Thyroid gland (tissue), 4 donors: ENCODE measurements at regions not wholly inside any gene's neighbourhood (a gene's known extent, or its start where the extent isn't known, plus 50 kb on each side); places are given as distances from the start of the nearest gene placed in this dataset.
"Not testable (repeated sequence)": the region's sequence is repeated elsewhere in the genome, so short reads cannot be mapped to it uniquely, and the experiment has no call there.

Source experiments
- DNase-seq, 2 donors: peaks; one replicate each; pipeline ENCODE4 v3.0.0-alpha.2; 2019
- H3K27ac ChIP-seq, 3 donors: fragments of 200-600 bp; sonication (generic); 1 replicate in 2 of 3; 2 replicates in 1 of 3; pipeline ENCODE4 v1.5.1; 2016 to 2019; ENCODE audit warnings: mild to moderate bottlenecking in 1 of 3, moderate library complexity in 1 of 3
- H3K27me3 ChIP-seq: fragments of 200-600 bp; sonication (generic); one replicate; pipeline ENCODE4 v1.5.1; 2019
- H3K36me3 ChIP-seq, 2 donors: fragments of 200-600 bp; sonication (generic); one replicate each; pipeline ENCODE4 v1.5.1; 2016 to 2019
- H3K4me1 ChIP-seq, 2 donors: fragments of 200-600 bp; sonication (generic); one replicate each; pipeline ENCODE4 v1.5.1; 2017 to 2019
- H3K4me3 ChIP-seq, 3 donors: fragments of 200-600 bp; sonication (generic); replicated peaks in 1 of 3; 1 replicate in 2 of 3; 2 replicates in 1 of 3; pipeline ENCODE4 v1.5.1; 2016; ENCODE audit warnings: mild to moderate bottlenecking in 1 of 3
- H3K9me3 ChIP-seq: fragments of 200-600 bp; sonication (generic); one replicate; pipeline ENCODE4 v1.5.1; 2017
- POLR2A ChIP-seq, 2 donors: fragments of 450-650 bp; IDR thresholded peaks; one replicate each; pipeline ENCODE4 v1.6.1; 2017; ENCODE audit warnings: antibody characterized with exemption in 2 of 2, mild to moderate bottlenecking in 2 of 2, moderate library complexity in 1 of 2
- WGBS, 2 donors: methylation state at CpG; one replicate each; pipeline ENCODE4 v1.1.5; 2017; 5-methylcytosine and 5-hydroxymethylcytosine counted together
- intact Hi-C: fragments of 100-400 bp; cut with DNase I; formaldehyde crosslinking; loops from one replicate; pipeline ENCODE4 v1.15.1; 2023
- TF ChIP-seq, protein P1 (sequence below), 6 experiments: fragments of 200-600 bp in 3 of 6; fragments of 450-650 bp in 3 of 6; sonication (generic) in 3 of 6; IDR thresholded peaks; one replicate each; pipeline ENCODE4 v1.5.1; 2016 to 2019; ENCODE audit warnings: antibody characterized with exemption in 6 of 6, mild to moderate bottlenecking in 2 of 6, inconsistent platforms in 1 of 6, moderate library complexity in 1 of 6

DNA sequence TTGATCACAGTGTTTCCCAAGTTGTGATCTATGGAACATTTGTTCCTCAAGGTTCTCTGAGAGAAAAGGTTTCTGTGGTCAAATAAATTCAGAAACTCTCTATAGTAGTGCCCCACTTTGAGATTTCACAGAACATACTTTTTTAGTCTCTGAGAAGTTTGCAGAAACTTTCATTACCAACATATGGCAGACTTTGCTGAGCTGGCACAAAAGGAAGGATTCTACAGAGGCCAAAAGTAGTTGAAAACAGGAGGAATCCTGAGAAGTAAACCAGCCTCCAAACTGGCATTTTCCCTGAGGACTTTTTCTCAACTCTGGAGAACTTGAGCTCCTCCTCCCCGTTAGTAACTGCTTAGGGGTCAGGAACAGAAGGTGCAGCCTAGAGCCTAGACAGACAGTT lies 117.8 kb upstream of the ESX1 start:
- Histone ChIP-seq H3K9me3 (no peaks in the 10 kb centered on the region), H3K27me3 (peaks cover 4% of the 10 kb centered on the region), H3K36me3 (no peaks in the 10 kb centered on the region), H3K4me1 (no peaks in the 10 kb centered on the region), H3K4me3 (no peak overlapping the region), H3K27ac (no peak overlapping the region)
- intact Hi-C loops: no loop called here
- WGBS, 2 donors: 36 to 67% methylated on average over 1 of the region's 1 CpG
- no peak for DNase-seq
- TF ChIP-seq, protein P1, sequence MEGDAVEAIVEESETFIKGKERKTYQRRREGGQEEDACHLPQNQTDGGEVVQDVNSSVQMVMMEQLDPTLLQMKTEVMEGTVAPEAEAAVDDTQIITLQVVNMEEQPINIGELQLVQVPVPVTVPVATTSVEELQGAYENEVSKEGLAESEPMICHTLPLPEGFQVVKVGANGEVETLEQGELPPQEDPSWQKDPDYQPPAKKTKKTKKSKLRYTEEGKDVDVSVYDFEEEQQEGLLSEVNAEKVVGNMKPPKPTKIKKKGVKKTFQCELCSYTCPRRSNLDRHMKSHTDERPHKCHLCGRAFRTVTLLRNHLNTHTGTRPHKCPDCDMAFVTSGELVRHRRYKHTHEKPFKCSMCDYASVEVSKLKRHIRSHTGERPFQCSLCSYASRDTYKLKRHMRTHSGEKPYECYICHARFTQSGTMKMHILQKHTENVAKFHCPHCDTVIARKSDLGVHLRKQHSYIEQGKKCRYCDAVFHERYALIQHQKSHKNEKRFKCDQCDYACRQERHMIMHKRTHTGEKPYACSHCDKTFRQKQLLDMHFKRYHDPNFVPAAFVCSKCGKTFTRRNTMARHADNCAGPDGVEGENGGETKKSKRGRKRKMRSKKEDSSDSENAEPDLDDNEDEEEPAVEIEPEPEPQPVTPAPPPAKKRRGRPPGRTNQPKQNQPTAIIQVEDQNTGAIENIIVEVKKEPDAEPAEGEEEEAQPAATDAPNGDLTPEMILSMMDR (IDR thresholded peaks at IDR 0.05): no peak
- no peak for TF ChIP-seq POLR2A (IDR thresholded peaks at IDR 0.05)

DNA sequence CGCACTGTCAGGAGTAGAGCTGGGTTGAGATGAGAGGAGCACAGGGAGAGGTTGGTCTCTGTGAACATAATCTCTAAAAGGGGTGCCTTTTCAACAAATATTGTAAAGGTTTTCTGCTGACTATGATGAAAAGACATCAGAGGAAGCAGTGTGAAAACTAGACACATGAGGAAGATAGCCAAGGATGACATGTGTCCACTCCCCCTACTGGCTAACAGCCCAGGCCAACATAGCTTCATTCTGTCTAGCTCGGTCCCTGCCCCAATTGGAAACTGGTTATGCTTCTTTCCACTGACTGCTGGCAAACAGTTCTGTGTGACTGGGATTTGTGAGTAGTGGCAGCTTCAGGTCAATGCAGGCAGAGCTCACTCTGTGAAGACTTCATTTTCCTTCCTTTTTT lies 115.4 kb upstream of the ESX1 start:
- no peak for TF ChIP-seq POLR2A (IDR thresholded peaks at IDR 0.05)
- TF ChIP-seq, protein P1 (IDR thresholded peaks at IDR 0.05): no peak
- H3K9me3 ChIP-seq: no peaks in the 10 kb centered on the region
- H3K4me3 ChIP-seq: no peak overlapping the region
- WGBS, 2 donors: 46 to 57% methylated on average over 2 of the region's 2 CpGs
- DNase-seq: peak; percentile 1 to 2
- intact Hi-C loops: no loop called here
- H3K27me3 ChIP-seq: peaks cover 4% of the 10 kb centered on the region
- no peak overlapping the region for H3K27ac ChIP-seq
- H3K36me3 ChIP-seq: no peaks in the 10 kb centered on the region
- H3K4me1 ChIP-seq: no peaks in the 10 kb centered on the region

DNA sequence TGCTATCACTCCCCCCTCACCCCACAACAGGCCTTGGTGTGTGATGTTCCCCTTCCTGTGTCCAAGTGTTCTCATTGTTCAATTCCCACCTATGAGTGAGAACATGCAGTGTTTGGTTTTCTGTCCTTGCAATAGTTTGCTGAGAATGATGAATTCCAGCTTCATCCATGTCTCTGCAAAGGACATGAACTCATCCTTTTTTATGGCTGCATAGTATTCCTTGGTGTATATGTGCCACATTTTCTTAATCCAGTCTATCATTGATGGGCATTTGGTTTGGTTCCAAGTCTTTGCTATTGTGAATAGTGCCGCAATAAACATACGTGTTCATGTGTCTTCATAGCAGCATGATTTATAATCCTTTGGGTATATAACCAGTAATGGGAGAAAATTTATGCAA lies 106.0 kb upstream of the ESX1 start:
- H3K27me3 ChIP-seq, H3K36me3 ChIP-seq, DNase-seq, H3K4me3 ChIP-seq, intact Hi-C loops, H3K4me1 ChIP-seq, H3K9me3 ChIP-seq, H3K27ac ChIP-seq: not testable (repeated sequence)
- 88 to 100% methylated on average over 2 of the region's 2 CpGs for WGBS, 2 donors

DNA sequence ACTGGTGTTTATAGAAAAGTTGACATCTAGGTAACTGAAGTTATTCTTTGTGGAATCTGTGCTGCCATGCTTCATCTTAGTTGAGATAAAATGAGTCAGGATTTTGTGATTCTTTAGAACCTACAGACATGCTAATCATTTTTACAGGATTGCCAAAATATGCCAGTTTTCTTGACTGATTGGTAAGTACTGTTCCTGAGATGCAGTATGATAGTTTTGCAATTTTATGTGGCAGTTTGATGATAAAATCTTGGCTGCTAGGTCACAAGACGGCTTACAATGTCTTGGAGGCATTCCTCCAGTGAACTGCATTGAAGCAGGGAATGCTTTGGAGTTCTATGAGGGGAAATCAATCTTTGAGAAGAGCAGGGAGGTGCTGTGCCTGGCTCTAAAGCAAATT lies 104.4 kb upstream of the ESX1 start:
- intact Hi-C loops: no loop called here
- no peak overlapping the region for H3K4me3 ChIP-seq
- no peak overlapping the region for H3K27ac ChIP-seq
- H3K9me3 ChIP-seq: no peaks in the 10 kb centered on the region
- TF ChIP-seq, protein P1 (IDR thresholded peaks at IDR 0.05): no peak
- no peak for TF ChIP-seq POLR2A (IDR thresholded peaks at IDR 0.05)
- no peaks in the 10 kb centered on the region for H3K36me3 ChIP-seq
- H3K4me1 ChIP-seq: no peaks in the 10 kb centered on the region
- no peak for DNase-seq
- H3K27me3 ChIP-seq: no peaks in the 10 kb centered on the region
- 40 to 44% methylated on average over 1 of the region's 1 CpG for WGBS, 2 donors

DNA sequence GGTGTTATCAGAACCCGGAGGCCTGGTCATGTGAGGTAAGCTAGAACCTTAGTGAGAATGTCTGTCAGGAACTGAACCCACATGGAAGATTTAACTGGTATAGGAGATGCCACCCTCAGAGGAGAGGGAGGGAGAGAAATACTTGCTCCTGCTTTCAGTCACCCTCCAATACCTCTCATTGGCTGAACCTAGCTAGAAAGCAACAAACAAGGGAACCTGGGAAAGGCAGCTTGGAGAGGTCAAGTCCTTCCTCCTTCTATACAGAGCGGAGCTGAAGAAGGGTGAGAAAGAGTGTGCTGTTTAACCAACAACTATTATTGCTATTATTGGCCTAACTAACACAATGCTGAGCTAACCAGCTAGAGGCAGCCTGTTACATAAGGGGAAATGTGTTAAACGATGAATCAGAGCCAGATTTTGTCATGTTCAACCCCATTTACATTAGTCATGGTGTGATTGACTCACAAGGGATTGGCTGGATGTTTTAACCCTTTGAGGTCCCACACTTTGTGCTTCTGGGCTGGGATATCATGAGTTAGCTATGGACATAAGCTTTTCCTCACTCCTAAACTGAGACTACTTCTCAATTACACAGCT lies 96.5 kb upstream of the ESX1 start:
- TF ChIP-seq, protein P1 (IDR thresholded peaks at IDR 0.05): no peak
- TF ChIP-seq POLR2A (IDR thresholded peaks at IDR 0.05): no peak
- no peaks in the 10 kb centered on the region for H3K27me3 ChIP-seq
- H3K27ac ChIP-seq: no peak overlapping the region
- intact Hi-C loops: no loop called here
- H3K36me3 ChIP-seq: no peaks in the 10 kb centered on the region
- no peak for DNase-seq
- WGBS, 2 donors: 56 to 61% methylated on average over 3 of the region's 3 CpGs
- no peaks in the 10 kb centered on the region for H3K4me1 ChIP-seq
- H3K4me3 ChIP-seq: no peak overlapping the region
- no peaks in the 10 kb centered on the region for H3K9me3 ChIP-seq

DNA sequence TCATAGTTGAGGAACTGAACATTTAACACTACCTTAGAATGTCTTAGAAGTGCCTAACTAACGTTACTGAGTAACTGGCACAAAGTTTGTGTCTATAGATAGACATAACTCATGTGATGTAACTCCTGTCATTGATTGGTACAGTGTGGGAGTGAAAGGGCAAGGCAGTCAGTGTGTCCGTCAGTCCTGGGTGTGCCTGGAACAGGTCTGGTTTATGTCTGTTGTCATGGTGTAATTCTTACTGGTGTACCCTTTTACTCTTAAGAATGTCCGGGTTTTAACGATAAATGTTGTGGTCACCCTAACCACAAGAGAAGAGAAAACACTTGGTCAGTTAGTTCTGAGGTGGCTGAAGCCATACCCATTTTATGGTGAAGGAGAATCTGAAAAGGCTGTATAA lies 93.1 kb upstream of the ESX1 start:
- no peaks in the 10 kb centered on the region for H3K4me1 ChIP-seq
- 54 to 77% methylated on average over 4 of the region's 4 CpGs for WGBS, 2 donors
- no peak for TF ChIP-seq POLR2A (IDR thresholded peaks at IDR 0.05)
- TF ChIP-seq, protein P1 (IDR thresholded peaks at IDR 0.05): no peak
- no peak overlapping the region for H3K4me3 ChIP-seq
- no peaks in the 10 kb centered on the region for H3K27me3 ChIP-seq
- H3K9me3 ChIP-seq: no peaks in the 10 kb centered on the region
- H3K27ac ChIP-seq: no peak overlapping the region
- DNase-seq: no peak
- intact Hi-C loops: no loop called here
- H3K36me3 ChIP-seq: no peaks in the 10 kb centered on the region
